GM12878 (cell line): ENCODE measurements at regions not wholly inside any gene's neighbourhood (a gene's known extent, or its start where the extent isn't known, plus 50 kb on each side); places are given as distances from the start of the nearest gene placed in this dataset.

Experiments
- ATAC-seq: fragments of 200-7000 bp; cut with Tn5 transposase; 3 replicates; pipeline ENCODE4 v1.9.1; 2020; ENCODE audit warnings: mild to moderate bottlenecking, moderate library complexity
- BruUV-seq: library from RNA; stranded (reverse); fragments of 400-500 nt; replicated peaks from 2 replicates; lab custom pipeline; 2021; lab: Mats Ljungman, UMichigan
- CTCF ChIA-PET: fragments of 300-600 bp; sonication (Branson Sonifier 250); formaldehyde crosslinking; extraction: SDS; loops from one replicate; lab custom pipeline; 2021; ENCODE audit warnings: inconsistent platforms; lab: Yijun Ruan, JAX
- POLR2A ChIA-PET: fragments of 350-600 bp; formaldehyde crosslinking; extraction: SDS; loops from one replicate; lab custom pipeline; 2021; ENCODE audit warnings: inconsistent platforms; lab: Charles Lee
- RAD21 ChIA-PET: fragments of 300-600 bp; sonication (Branson Sonifier 250); formaldehyde crosslinking; loops from one replicate; lab custom pipeline; 2023; ENCODE audit warnings: antibody characterized with exemption; ENCODE audit not compliant: unreplicated experiment; lab: Charles Lee
- SMC1A ChIA-PET: fragments of 300-600 bp; sonication (Branson Sonifier 250); formaldehyde crosslinking; loops from one replicate; lab custom pipeline; 2023; ENCODE audit not compliant: unreplicated experiment, uncharacterized antibody; lab: Charles Lee
- DNase-seq: peaks from one replicate; pipeline ENCODE4 v3.0.0-alpha.2; 2011; ENCODE audit warnings: low read depth, low spot score
- FAIRE-seq: peaks from 3 replicates; lab custom pipeline; 2011; peaks lifted over from hg19 to GRCh38; lab: Jason Lieb, UNC
- H2AFZ ChIP-seq: 2 replicates; pipeline ENCODE4 v1.6.0; 2011; ENCODE audit warnings: low read depth, low read length, control low read depth; ENCODE audit not compliant: control insufficient read depth
- H3K27ac ChIP-seq: 2 replicates; pipeline ENCODE4 v1.5.1; 2011; ENCODE audit warnings: control low read depth; ENCODE audit not compliant: control insufficient read depth, insufficient read depth
- H3K27me3 ChIP-seq, 2 experiments: replicated peaks in 1 of 2; 2 replicates each; pipeline versions ENCODE4 v1.6.0 to v1.6.1; 2011; ENCODE audit warnings: low read length in 1 of 2; ENCODE audit not compliant: control insufficient read depth in 2 of 2, insufficient read depth in 2 of 2
- H3K36me3 ChIP-seq, 2 experiments: 2 replicates each; pipeline ENCODE4 v1.5.1; 2011; ENCODE audit warnings: low read length in 1 of 2; ENCODE audit not compliant: control insufficient read depth in 2 of 2, insufficient read depth in 2 of 2
- H3K4me1 ChIP-seq: 2 replicates; pipeline ENCODE4 v1.6.1; 2011; ENCODE audit warnings: mild to moderate bottlenecking, low read length, moderate library complexity, mixed read lengths; ENCODE audit not compliant: control insufficient read depth, insufficient read depth
- H3K4me2 ChIP-seq: 2 replicates; pipeline ENCODE4 v1.6.0; 2011; ENCODE audit warnings: control low read depth; ENCODE audit not compliant: control insufficient read depth, insufficient read depth
- H3K4me3 ChIP-seq: fragments of 200-600 bp; sonication (generic); 2 replicates; pipeline ENCODE4 v1.5.1; 2016
- H3K79me2 ChIP-seq: 2 replicates; pipeline ENCODE4 v1.6.0; 2011; ENCODE audit warnings: low read length; ENCODE audit not compliant: control insufficient read depth, insufficient read depth
- H3K9ac ChIP-seq: 2 replicates; pipeline ENCODE4 v1.8.0; 2011; ENCODE audit warnings: low read length, control low read depth, mixed read lengths; ENCODE audit not compliant: control insufficient read depth, insufficient read depth
- H3K9me3 ChIP-seq: replicated peaks from 3 replicates; pipeline ENCODE4 v1.5.1; 2011; ENCODE audit warnings: mild to moderate bottlenecking, low read length; ENCODE audit not compliant: control insufficient read depth, insufficient read depth
- H4K20me1 ChIP-seq: 2 replicates; pipeline ENCODE4 v1.6.0; 2011; ENCODE audit not compliant: control insufficient read depth, insufficient read depth
- ASH2L ChIP-seq: fragments of 300-600, 200-600 bp; sonication (generic); IDR thresholded peaks from 2 replicates; pipeline ENCODE4 v1.6.1; 2017; ENCODE audit warnings: low read depth, mild to moderate bottlenecking, borderline replicate concordance
- BCL11A ChIP-seq: IDR thresholded peaks from 2 replicates; pipeline ENCODE4 v1.6.1; 2011; ENCODE audit warnings: low read depth, low read length
- BHLHE40 ChIP-seq, 2 experiments: fragments of 450-650 bp in 1 of 2; IDR thresholded peaks; 2 replicates each; pipeline ENCODE4 v1.6.1; 2011 to 2017; ENCODE audit warnings: low read depth in 2 of 2, borderline replicate concordance in 1 of 2, improper control_type of control experiment in 1 of 2, low read length in 1 of 2, mild to moderate bottlenecking in 1 of 2
- EP300 ChIP-seq, 2 experiments: fragments of 150-350 bp in 1 of 2; IDR thresholded peaks; 2 replicates each; pipeline ENCODE4 v1.6.1; 2011 to 2012; ENCODE audit warnings: low read depth in 2 of 2, low read length in 2 of 2, borderline replicate concordance in 1 of 2, improper control_type of control experiment in 1 of 2, inconsistent platforms in 1 of 2; ENCODE audit not compliant: control insufficient read depth in 1 of 2
- HCFC1 ChIP-seq: fragments of 150-350 bp; IDR thresholded peaks from 2 replicates; pipeline ENCODE4 v1.6.1; 2014; ENCODE audit warnings: low read length
- IRF4 ChIP-seq: IDR thresholded peaks from 2 replicates; pipeline ENCODE4 v1.6.1; 2011; ENCODE audit warnings: low read depth, low read length
- JUNB ChIP-seq: IDR thresholded peaks from 2 replicates; pipeline ENCODE4 v1.6.1; 2016; ENCODE audit warnings: antibody characterized with exemption, mild to moderate bottlenecking
- NBN ChIP-seq: fragments of 450-650 bp; IDR thresholded peaks from 2 replicates; pipeline ENCODE4 v1.6.1; 2016
- POU2F2 ChIP-seq: IDR thresholded peaks from 3 replicates; pipeline ENCODE4 v1.6.1; 2011; ENCODE audit warnings: low read depth, mild to moderate bottlenecking, low read length, borderline replicate concordance
- RELA ChIP-seq: fragments of 450-650 bp; IDR thresholded peaks from 2 replicates; pipeline ENCODE4 v1.8.0; 2014; ENCODE audit warnings: borderline replicate concordance; ENCODE audit not compliant: partially characterized antibody
- SMAD5 ChIP-seq: IDR thresholded peaks from 2 replicates; pipeline ENCODE4 v1.6.1; 2016; ENCODE audit warnings: antibody characterized with exemption, low read depth
- SP1 ChIP-seq: IDR thresholded peaks from one replicate; pipeline ENCODE4 v1.6.1; 2011; ENCODE audit warnings: low read depth, low read length
- SRF ChIP-seq, 2 experiments: IDR thresholded peaks; 2 replicates each; pipeline ENCODE4 v1.6.1; 2011; ENCODE audit warnings: low read depth in 2 of 2, low read length in 2 of 2, mild to moderate bottlenecking in 1 of 2, moderate library complexity in 1 of 2
- STAT1 ChIP-seq: fragments of 450-650 bp; conservative IDR thresholded peaks from 2 replicates; pipeline ENCODE4 v1.6.1; 2014; ENCODE audit warnings: antibody characterized with exemption, mild to moderate bottlenecking
- TCF3 ChIP-seq: IDR thresholded peaks from 2 replicates; pipeline ENCODE4 v1.6.1; 2012; ENCODE audit warnings: low read depth, mild to moderate bottlenecking, low read length, borderline replicate concordance; ENCODE audit not compliant: insufficient read depth
- YY1 ChIP-seq: IDR thresholded peaks from 2 replicates; pipeline ENCODE4 v1.6.1; 2011; ENCODE audit warnings: low read depth, mild to moderate bottlenecking, low read length
- ZNF622 ChIP-seq: fragments of 450-650 bp; IDR thresholded peaks from 2 replicates; pipeline ENCODE4 v1.6.1; 2017; ENCODE audit warnings: mild to moderate bottlenecking, inconsistent platforms
- WGBS: methylation state at CpG from one replicate; pipeline ENCODE4 v1.1.6; 2016; ENCODE audit warnings: low lambda C conversion rate; ENCODE audit not compliant: insufficient replicate concordance, insufficient coverage; ENCODE audit errors: missing lambda C conversion rate; 5-methylcytosine and 5-hydroxymethylcytosine counted together
- in situ Hi-C: fragments of 300-500 bp; cut with MboI; formaldehyde crosslinking; loops from 9 replicates; pipeline ENCODE4 v1.14.3; 2018; ENCODE audit warnings: mixed read lengths
- intact Hi-C: fragments of 100-400 bp; cut with micrococcal nuclease; formaldehyde crosslinking; loops from one replicate; pipeline ENCODE4 v1.14.2; 2022; ENCODE audit not compliant: unreplicated experiment
- TF ChIP-seq, protein P1 (sequence below): fragments of 450-650 bp; IDR thresholded peaks from 2 replicates; pipeline ENCODE4 v1.6.1; 2017; ENCODE audit warnings: mild to moderate bottlenecking, low read depth, inconsistent platforms; ENCODE audit not compliant: poor library complexity, severe bottlenecking

DNA sequence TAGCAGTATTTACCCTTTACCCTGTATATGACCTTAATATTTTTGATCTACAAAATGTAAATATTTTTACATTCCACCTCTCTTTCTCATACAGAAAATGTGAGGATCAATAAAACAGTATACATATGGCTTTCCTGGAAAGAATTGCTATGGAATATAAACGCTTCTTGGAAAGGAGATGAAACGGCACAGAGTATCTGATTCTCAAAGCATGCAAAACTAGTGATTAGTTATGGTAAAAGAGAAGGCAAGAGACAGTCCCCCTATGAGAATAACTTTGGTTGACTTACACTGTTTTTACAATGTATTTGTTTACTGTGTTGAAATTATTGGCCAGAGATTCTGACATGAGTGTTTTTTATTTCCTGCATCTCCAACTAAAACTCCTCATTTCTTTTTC, 204.6 kb upstream of the C21orf91 start:
- no peak for FAIRE-seq
- ATAC-seq = no peak
- H3K9me3 ChIP-seq = no peaks in the 10 kb centered on the region
- H3K4me1 ChIP-seq = no peaks in the 10 kb centered on the region
- H3K27me3 ChIP-seq = no peaks in the 10 kb centered on the region
- H2AFZ ChIP-seq = no peak overlapping the region
- no peak overlapping the region for H3K9ac ChIP-seq
- H4K20me1 ChIP-seq = no peaks in the 10 kb centered on the region
- ChIA-PET RAD21 (no interaction called here), POLR2A (no interaction called here)
- no peaks in the 10 kb centered on the region for H3K79me2 ChIP-seq
- no peaks in the 10 kb centered on the region for H3K36me3 ChIP-seq
- no peak for TF ChIP-seq JUNB
- no peak for TF ChIP-seq SRF (IDR thresholded peaks at IDR 0.05; ENCODE audit: low read depth in 2 of 2, low read length in 2 of 2)
- TF ChIP-seq EP300 (IDR thresholded peaks at IDR 0.05; ENCODE audit: borderline replicate concordance in 1 of 2, control insufficient read depth in 1 of 2, low read depth in 2 of 2, low read length in 2 of 2) = no peak
- TF ChIP-seq TCF3 = no peak
- no peak for TF ChIP-seq STAT1
- TF ChIP-seq POU2F2 = no peak
- TF ChIP-seq, protein P1, sequence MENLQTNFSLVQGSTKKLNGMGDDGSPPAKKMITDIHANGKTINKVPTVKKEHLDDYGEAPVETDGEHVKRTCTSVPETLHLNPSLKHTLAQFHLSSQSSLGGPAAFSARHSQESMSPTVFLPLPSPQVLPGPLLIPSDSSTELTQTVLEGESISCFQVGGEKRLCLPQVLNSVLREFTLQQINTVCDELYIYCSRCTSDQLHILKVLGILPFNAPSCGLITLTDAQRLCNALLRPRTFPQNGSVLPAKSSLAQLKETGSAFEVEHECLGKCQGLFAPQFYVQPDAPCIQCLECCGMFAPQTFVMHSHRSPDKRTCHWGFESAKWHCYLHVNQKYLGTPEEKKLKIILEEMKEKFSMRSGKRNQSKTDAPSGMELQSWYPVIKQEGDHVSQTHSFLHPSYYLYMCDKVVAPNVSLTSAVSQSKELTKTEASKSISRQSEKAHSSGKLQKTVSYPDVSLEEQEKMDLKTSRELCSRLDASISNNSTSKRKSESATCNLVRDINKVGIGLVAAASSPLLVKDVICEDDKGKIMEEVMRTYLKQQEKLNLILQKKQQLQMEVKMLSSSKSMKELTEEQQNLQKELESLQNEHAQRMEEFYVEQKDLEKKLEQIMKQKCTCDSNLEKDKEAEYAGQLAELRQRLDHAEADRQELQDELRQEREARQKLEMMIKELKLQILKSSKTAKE = no peak
- no peak for TF ChIP-seq YY1
- no peak for TF ChIP-seq SMAD5
- TF ChIP-seq SP1 = no peak
- no peak for TF ChIP-seq HCFC1
- no peak for TF ChIP-seq NBN
- no peak for TF ChIP-seq IRF4
- no peak for TF ChIP-seq ASH2L
- no peak for TF ChIP-seq ZNF622
- no peak for TF ChIP-seq BCL11A
- TF ChIP-seq RELA = no peak
- no peak for TF ChIP-seq BHLHE40 (IDR thresholded peaks at IDR 0.05; ENCODE audit: borderline replicate concordance in 1 of 2, low read depth in 2 of 2, low read length in 1 of 2)
- TF ChIP-seq, all 136 proteins: peak for 0
- CTCF ChIA-PET = no interaction called here
- no peak for DNase-seq
- intact Hi-C loops (no loop called here), in situ Hi-C loops (no loop called here)
- WGBS = 0% methylated on average over 2 of the region's 2 CpGs
- Histone ChIP-seq H3K4me2 (no peak overlapping the region), H3K4me3 (no peak overlapping the region), H3K27ac (no peak overlapping the region)
- SMC1A ChIA-PET = no interaction called here
- BruUV-seq = no TSS peak
